Suprapubic skin (tissue), 4 donors: ENCODE measurements at regions not wholly inside any gene's neighbourhood (a gene's known extent, or its start where the extent isn't known, plus 50 kb on each side); places are given as distances from the start of the nearest gene placed in this dataset.

ENCODE experiments used
- CTCF ChIP-seq, 2 donors: fragments of 200-600 bp in 1 of 2; fragments of 450-650 bp in 1 of 2; sonication (generic) in 1 of 2; IDR thresholded peaks; one replicate each; pipeline ENCODE4 v1.5.1; 2016 to 2019; ENCODE audit warnings: antibody characterized with exemption in 2 of 2, mild to moderate bottlenecking in 1 of 2, moderate library complexity in 1 of 2
- EP300 ChIP-seq: sonication (generic); formaldehyde crosslinking; IDR thresholded peaks from one replicate; pipeline ENCODE4 v1.6.1; 2017; ENCODE audit warnings: antibody characterized with exemption
- POLR2A ChIP-seq, 2 donors: fragments of 450-650 bp; IDR thresholded peaks; one replicate each; pipeline ENCODE4 v1.6.1; 2017; ENCODE audit warnings: antibody characterized with exemption in 2 of 2, mild to moderate bottlenecking in 2 of 2, moderate library complexity in 2 of 2
- POLR2AphosphoS5 ChIP-seq, 3 donors: sonication (generic); formaldehyde crosslinking; IDR thresholded peaks; one replicate each; pipeline ENCODE4 v1.6.1; 2017; ENCODE audit warnings: antibody characterized with exemption in 3 of 3

GRCh38 chr1:212529211-212529741, 79.3 kb upstream of the ATF3 start:
- no peak for TF ChIP-seq CTCF (IDR thresholded peaks at IDR 0.05)
- TF ChIP-seq POLR2A (IDR thresholded peaks at IDR 0.05), result no peak
- TF ChIP-seq EP300, result no peak
- no peak for TF ChIP-seq POLR2AphosphoS5 (IDR thresholded peaks at IDR 0.05)
